ENCODE measurements at regions not wholly inside any gene's neighbourhood (a gene's known extent, or its start where the extent isn't known, plus 50 kb on each side); places are given as distances from the start of the nearest gene placed in this dataset.
"Not testable (repeated sequence)": the region's sequence is repeated elsewhere in the genome, so short reads cannot be mapped to it uniquely, and the experiment has no call there.

- Histone ChIP-seq H3K9me3 (no peaks in the 10 kb centered on the region), H3K4me3 (no peak overlapping the region), H3K27me3 (no peaks in the 10 kb centered on the region), H3K4me1 (no peaks in the 10 kb centered on the region), H3K27ac (no peak overlapping the region), H3K36me3 (no peaks in the 10 kb centered on the region)
- no peak for DNase-seq
- TF ChIP-seq POLR2A (IDR thresholded peaks at IDR 0.05) (no peak), CTCF (IDR thresholded peaks at IDR 0.05) (no peak)
Observed at GRCh38 chr2:51903728-51904127, 871.8 kb upstream of the NRXN1 start.

GRCh38 chr2:51899643-51900042 lies 867.7 kb upstream of the NRXN1 start:
- no peaks in the 10 kb centered on the region for H3K27me3 ChIP-seq
- H3K9me3 ChIP-seq = no peaks in the 10 kb centered on the region
- TF ChIP-seq CTCF (IDR thresholded peaks at IDR 0.05) (no peak), POLR2A (IDR thresholded peaks at IDR 0.05) (no peak)
- H3K4me3 ChIP-seq = no peak overlapping the region
- no peak overlapping the region for H3K27ac ChIP-seq
- no peaks in the 10 kb centered on the region for H3K36me3 ChIP-seq
- DNase-seq = no peak
- no peaks in the 10 kb centered on the region for H3K4me1 ChIP-seq

GRCh38 chr2:51894584-51894983 lies 862.7 kb upstream of the NRXN1 start:
- not testable (repeated sequence) for H3K27ac ChIP-seq, H3K4me1 ChIP-seq, H3K36me3 ChIP-seq, DNase-seq, H3K4me3 ChIP-seq, H3K9me3 ChIP-seq, H3K27me3 ChIP-seq

- H3K27ac ChIP-seq = no peak overlapping the region
- peaks cover 0 to 3% (median 0%) of the 10 kb centered on the region in 4 donors for H3K9me3 ChIP-seq
- TF ChIP-seq CTCF (IDR thresholded peaks at IDR 0.05) (no peak), POLR2A (IDR thresholded peaks at IDR 0.05) (no peak)
- H3K36me3 ChIP-seq = no peaks in the 10 kb centered on the region
- no peak for DNase-seq
- no peaks in the 10 kb centered on the region for H3K27me3 ChIP-seq
- no peaks in the 10 kb centered on the region for H3K4me1 ChIP-seq
- no peak overlapping the region for H3K4me3 ChIP-seq
Observed at GRCh38 chr2:51888120-51888519, 856.2 kb upstream of the NRXN1 start.

GRCh38 chr2:51881673-51882072 lies 849.7 kb upstream of the NRXN1 start:
- H3K36me3 ChIP-seq = no peaks in the 10 kb centered on the region
- H3K4me1 ChIP-seq = no peaks in the 10 kb centered on the region
- no peak overlapping the region for H3K4me3 ChIP-seq
- no peaks in the 10 kb centered on the region for H3K9me3 ChIP-seq
- no peak overlapping the region for H3K27ac ChIP-seq
- no peak for DNase-seq
- TF ChIP-seq POLR2A (IDR thresholded peaks at IDR 0.05) = no peak
- TF ChIP-seq CTCF (IDR thresholded peaks at IDR 0.05) = no peak
- H3K27me3 ChIP-seq = no peaks in the 10 kb centered on the region

- peaks cover 0 to 7% (median 0%) of the 10 kb centered on the region in 4 donors for H3K9me3 ChIP-seq
- DNase-seq = no peak
- no peak for TF ChIP-seq POLR2A (IDR thresholded peaks at IDR 0.05)
- no peak for TF ChIP-seq CTCF (IDR thresholded peaks at IDR 0.05)
- no peak overlapping the region for H3K4me3 ChIP-seq
- H3K27me3 ChIP-seq = no peaks in the 10 kb centered on the region
- H3K36me3 ChIP-seq = no peaks in the 10 kb centered on the region
- no peaks in the 10 kb centered on the region for H3K4me1 ChIP-seq
- H3K27ac ChIP-seq = no peak overlapping the region
Observed at GRCh38 chr2:51880153-51880552, 848.2 kb upstream of the NRXN1 start.

All from Peyer's patch (tissue), 4 donors.